Upper lobe of left lung (tissue), 6 donors: ENCODE measurements at regions not wholly inside any gene's neighbourhood (a gene's known extent, or its start where the extent isn't known, plus 50 kb on each side); places are given as distances from the start of the nearest gene placed in this dataset.

Source experiments
- ATAC-seq, 2 donors: fragments of 200-7000 bp; cut with Tn5 transposase; one replicate each; pipeline ENCODE4 v1.9.1; 2022; ENCODE audit warnings: mild to moderate bottlenecking in 2 of 2, moderate library complexity in 2 of 2; ENCODE audit not compliant: low FRiP score in 2 of 2
- DNase-seq, 2 donors: peaks; one replicate each; pipeline ENCODE4 v3.0.0-alpha.2; 2019 to 2020
- H3K27ac ChIP-seq, 4 donors: fragments of 200-600 bp; sonication (generic); one replicate each; pipeline ENCODE4 v1.5.1; 2016 to 2019
- H3K27me3 ChIP-seq, 4 donors: fragments of 200-600 bp; sonication (generic); one replicate each; pipeline ENCODE4 v1.5.1; 2017 to 2019
- H3K36me3 ChIP-seq, 4 donors: fragments of 200-600 bp; sonication (generic); one replicate each; pipeline ENCODE4 v1.5.1; 2016 to 2019
- H3K4me1 ChIP-seq, 4 donors: fragments of 200-600 bp; sonication (generic); one replicate each; pipeline ENCODE4 v1.5.1; 2018 to 2019
- H3K4me3 ChIP-seq, 4 donors: fragments of 200-600 bp; sonication (generic); one replicate each; pipeline ENCODE4 v1.5.1; 2017 to 2019; ENCODE audit warnings: mild to moderate bottlenecking in 2 of 4, moderate library complexity in 1 of 4
- H3K9me3 ChIP-seq, 4 donors: fragments of 200-600 bp; sonication (generic); one replicate each; pipeline ENCODE4 v1.5.1; 2018 to 2019
- EP300 ChIP-seq, 4 donors: sonication (generic); formaldehyde crosslinking; IDR thresholded peaks; one replicate each; pipeline ENCODE4 v1.5.1; 2017; ENCODE audit warnings: antibody characterized with exemption in 4 of 4, control low read depth in 2 of 4
- POLR2A ChIP-seq, 4 donors: fragments of 450-650 bp; IDR thresholded peaks; one replicate each; pipeline ENCODE4 v1.5.1; 2016 to 2017; ENCODE audit warnings: antibody characterized with exemption in 4 of 4, mild to moderate bottlenecking in 2 of 4
- POLR2AphosphoS5 ChIP-seq, 2 donors: sonication (generic); formaldehyde crosslinking; IDR thresholded peaks; one replicate each; pipeline ENCODE4 v1.5.1; 2017; ENCODE audit warnings: antibody characterized with exemption in 2 of 2
- WGBS, 2 donors: methylation state at CpG; one replicate each; pipeline ENCODE4 v1.1.5; 2017 to 2018; 5-methylcytosine and 5-hydroxymethylcytosine counted together
- TF ChIP-seq, protein P1 (sequence below), 6 experiments: fragments of 450-650 bp in 4 of 6; fragments of 200-600 bp in 2 of 6; sonication (generic) in 2 of 6; IDR thresholded peaks; one replicate each; pipeline ENCODE4 v1.5.1; 2016 to 2019; ENCODE audit warnings: antibody characterized with exemption in 6 of 6
- donor health status: DM: no; HTN: no; CAD: no; lungs with moderate emphysema.
- donor health status: DM: no; HTN: yes; CAD: no; lungs with severe emphysema.

DNA sequence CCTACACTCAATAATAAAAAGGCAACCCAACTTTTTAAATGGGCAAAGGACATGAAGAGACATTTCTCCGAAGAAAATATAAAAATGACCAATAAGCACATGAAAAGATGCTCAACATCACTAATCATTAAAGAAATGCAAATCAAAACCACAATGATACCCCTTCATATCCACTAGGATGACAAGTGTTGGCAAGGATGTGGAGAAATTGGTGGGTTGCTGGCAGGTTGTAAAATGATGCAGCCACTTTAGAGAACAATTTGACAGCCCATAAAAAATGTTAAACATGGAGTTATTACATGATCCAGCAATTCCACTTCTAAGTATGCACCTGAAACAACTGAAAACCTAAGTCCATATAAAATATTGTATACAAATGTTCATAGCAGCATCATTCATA is 73.2 kb upstream of the LMO2 start:
- DNase-seq (no peak), ATAC-seq (no peak)
- no peaks in the 10 kb centered on the region for H3K36me3 ChIP-seq
- no peak for TF ChIP-seq EP300 (IDR thresholded peaks at IDR 0.05)
- no peak for TF ChIP-seq POLR2AphosphoS5 (IDR thresholded peaks at IDR 0.05)
- TF ChIP-seq POLR2A (IDR thresholded peaks at IDR 0.05), result no peak
- TF ChIP-seq, protein P1, sequence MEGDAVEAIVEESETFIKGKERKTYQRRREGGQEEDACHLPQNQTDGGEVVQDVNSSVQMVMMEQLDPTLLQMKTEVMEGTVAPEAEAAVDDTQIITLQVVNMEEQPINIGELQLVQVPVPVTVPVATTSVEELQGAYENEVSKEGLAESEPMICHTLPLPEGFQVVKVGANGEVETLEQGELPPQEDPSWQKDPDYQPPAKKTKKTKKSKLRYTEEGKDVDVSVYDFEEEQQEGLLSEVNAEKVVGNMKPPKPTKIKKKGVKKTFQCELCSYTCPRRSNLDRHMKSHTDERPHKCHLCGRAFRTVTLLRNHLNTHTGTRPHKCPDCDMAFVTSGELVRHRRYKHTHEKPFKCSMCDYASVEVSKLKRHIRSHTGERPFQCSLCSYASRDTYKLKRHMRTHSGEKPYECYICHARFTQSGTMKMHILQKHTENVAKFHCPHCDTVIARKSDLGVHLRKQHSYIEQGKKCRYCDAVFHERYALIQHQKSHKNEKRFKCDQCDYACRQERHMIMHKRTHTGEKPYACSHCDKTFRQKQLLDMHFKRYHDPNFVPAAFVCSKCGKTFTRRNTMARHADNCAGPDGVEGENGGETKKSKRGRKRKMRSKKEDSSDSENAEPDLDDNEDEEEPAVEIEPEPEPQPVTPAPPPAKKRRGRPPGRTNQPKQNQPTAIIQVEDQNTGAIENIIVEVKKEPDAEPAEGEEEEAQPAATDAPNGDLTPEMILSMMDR (IDR thresholded peaks at IDR 0.05), result no peak
- H3K27me3 ChIP-seq, result no peaks in the 10 kb centered on the region
- H3K9me3 ChIP-seq, result no peaks in the 10 kb centered on the region
- WGBS, 2 donors, result 96 to 97% methylated on average over 1 of the region's 1 CpG
- peaks cover 0 to under 1% (median 0%) of the 10 kb centered on the region in 4 donors for H3K4me1 ChIP-seq
- H3K4me3 ChIP-seq, result no peak overlapping the region
- H3K27ac ChIP-seq, result no peak overlapping the region

DNA sequence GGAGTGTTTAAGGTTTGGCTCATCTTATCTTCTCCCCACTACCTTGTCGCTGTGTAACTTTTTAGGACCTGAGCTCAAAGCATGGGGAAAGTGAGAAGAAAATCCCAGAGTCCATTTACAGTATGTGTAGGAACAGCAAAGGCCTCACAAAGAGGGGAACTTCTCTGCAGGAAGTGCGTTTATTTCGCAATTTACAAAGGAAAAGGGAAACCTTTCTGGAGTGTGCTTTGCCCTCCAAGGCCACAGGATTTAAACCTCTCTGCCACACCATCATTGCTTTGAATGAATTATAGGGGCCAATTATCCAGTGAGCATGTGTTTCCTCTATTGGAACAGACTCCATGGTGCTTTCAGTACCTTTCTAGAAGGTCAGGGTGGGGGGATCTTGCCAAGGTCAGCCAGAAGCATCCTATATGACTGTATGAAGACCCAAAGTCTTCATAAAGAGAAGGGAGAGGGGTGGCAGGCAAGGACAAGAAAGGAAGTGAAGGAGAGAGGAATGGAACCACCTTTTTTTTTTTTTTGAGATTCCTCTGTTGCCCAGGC is 68.1 kb upstream of the LMO2 start:
- ATAC-seq, result no peak
- H3K9me3 ChIP-seq, result no peaks in the 10 kb centered on the region
- H3K36me3 ChIP-seq, result no peaks in the 10 kb centered on the region
- TF ChIP-seq POLR2A (IDR thresholded peaks at IDR 0.05) (no peak), EP300 (IDR thresholded peaks at IDR 0.05) (no peak), POLR2AphosphoS5 (IDR thresholded peaks at IDR 0.05) (no peak)
- TF ChIP-seq, protein P1 (IDR thresholded peaks at IDR 0.05), result no peak
- peaks cover 0 to 5% (median 0%) of the 10 kb centered on the region in 4 donors for H3K4me1 ChIP-seq
- WGBS, 2 donors, result 58% methylated on average over 3 of the region's 3 CpGs
- DNase-seq, result no peak
- no peak overlapping the region for H3K27ac ChIP-seq
- no peak overlapping the region for H3K4me3 ChIP-seq
- no peaks in the 10 kb centered on the region for H3K27me3 ChIP-seq

- Histone ChIP-seq H3K4me3 (no peak overlapping the region), H3K9me3 (no peaks in the 10 kb centered on the region), H3K36me3 (no peaks in the 10 kb centered on the region), H3K27me3 (no peaks in the 10 kb centered on the region), H3K4me1 (peaks cover 0 to 5% (median 2%) of the 10 kb centered on the region in 4 donors), H3K27ac (no peak overlapping the region)
- TF ChIP-seq EP300 (IDR thresholded peaks at IDR 0.05), result no peak
- TF ChIP-seq POLR2AphosphoS5 (IDR thresholded peaks at IDR 0.05), result no peak
- TF ChIP-seq POLR2A (IDR thresholded peaks at IDR 0.05), result no peak
- TF ChIP-seq, protein P1 (IDR thresholded peaks at IDR 0.05), result no peak
- whole genome bisulfite sequencing, 2 donors, result 67 to 83% methylated on average over 6 of the region's 6 CpGs
- no peak for DNase-seq
- ATAC-seq, result no peak
Measured at GRCh38 chr11:33957304-33957917, 65.5 kb upstream of the LMO2 start.

DNA sequence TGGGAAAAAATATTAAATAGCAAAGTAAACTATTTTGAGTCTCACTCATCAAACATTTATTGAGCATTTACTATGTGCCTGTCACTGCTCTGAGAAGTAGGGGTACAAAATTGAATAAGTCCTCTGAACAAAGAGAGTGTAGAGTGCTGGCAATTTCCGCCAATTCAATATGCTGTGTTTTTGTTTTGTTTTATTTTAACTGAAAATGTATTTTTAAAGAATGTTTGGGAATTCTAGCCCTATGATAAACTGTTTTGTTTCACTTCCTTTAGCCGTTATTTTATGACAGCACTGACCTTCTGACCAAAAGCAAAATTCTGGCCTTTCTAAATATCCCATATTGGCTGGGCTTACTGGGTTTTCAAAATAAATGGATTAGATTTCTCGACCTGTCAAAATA is 64.7 kb upstream of the LMO2 start:
- 65 to 67% methylated on average over 3 of the region's 3 CpGs for WGBS, 2 donors
- Histone ChIP-seq H3K4me1 (peaks cover 0 to 5% (median 2%) of the 10 kb centered on the region in 4 donors), H3K27ac (no peak overlapping the region), H3K36me3 (no peaks in the 10 kb centered on the region), H3K9me3 (no peaks in the 10 kb centered on the region), H3K27me3 (no peaks in the 10 kb centered on the region), H3K4me3 (no peak overlapping the region)
- DNase-seq (no peak), ATAC-seq (no peak)
- TF ChIP-seq EP300 (IDR thresholded peaks at IDR 0.05) (no peak), POLR2A (IDR thresholded peaks at IDR 0.05) (no peak)

- TF ChIP-seq POLR2A (IDR thresholded peaks at IDR 0.05), result no peak
- TF ChIP-seq, protein P1 (IDR thresholded peaks at IDR 0.05), result no peak
- no peak for TF ChIP-seq EP300 (IDR thresholded peaks at IDR 0.05)
- no peak for TF ChIP-seq POLR2AphosphoS5 (IDR thresholded peaks at IDR 0.05)
- 45 to 48% methylated on average over 5 of the region's 5 CpGs for WGBS, 2 donors
- no peaks in the 10 kb centered on the region for H3K36me3 ChIP-seq
- H3K4me3 ChIP-seq, result no peak overlapping the region
- DNase-seq (no peak), ATAC-seq (no peak)
- H3K4me1 ChIP-seq, result peaks cover 0 to 4% (median 0%) of the 10 kb centered on the region in 4 donors
- H3K9me3 ChIP-seq, result no peaks in the 10 kb centered on the region
- no peaks in the 10 kb centered on the region for H3K27me3 ChIP-seq
- no peak overlapping the region for H3K27ac ChIP-seq
Measured at GRCh38 chr11:33953289-33953688, 61.4 kb upstream of the LMO2 start.
